ENCODE measurements at regions not wholly inside any gene's neighbourhood (a gene's known extent, or its start where the extent isn't known, plus 50 kb on each side); places are given as distances from the start of the nearest gene placed in this dataset.

GRCh38 chr20:37579106-37579505 is 51.4 kb upstream of the BLCAP start:
- Histone ChIP-seq H3K27me3 (replicated peaks; ENCODE audit: insufficient read depth) (no peaks in the 10 kb centered on the region), H3K4me3 (no peak overlapping the region), H3K9me3 (no peaks in the 10 kb centered on the region), H3K36me3 (no peaks in the 10 kb centered on the region), H3K4me1 (ENCODE audit: control insufficient read depth in 1 of 2, low read depth in 2 of 2) (no peaks in the 10 kb centered on the region), H3K27ac (no peak overlapping the region)
- no peak for TF ChIP-seq CTCF (IDR thresholded peaks at IDR 0.05)
- ATAC-seq (ENCODE audit: insufficient number of reproducible peaks, low FRiP score, low read depth) (no peak), DNase-seq (ENCODE audit: low spot score) (no peak)

- Histone ChIP-seq H3K36me3 (no peaks in the 10 kb centered on the region), H3K4me3 (no peak overlapping the region), H3K4me1 (ENCODE audit: control insufficient read depth in 1 of 2, low read depth in 2 of 2) (no peaks in the 10 kb centered on the region), H3K27me3 (replicated peaks; ENCODE audit: insufficient read depth) (no peaks in the 10 kb centered on the region), H3K9me3 (no peaks in the 10 kb centered on the region), H3K27ac (no peak overlapping the region)
- no peak for ATAC-seq (ENCODE audit: insufficient number of reproducible peaks, low FRiP score, low read depth)
- no peak for DNase-seq (ENCODE audit: low spot score)
- TF ChIP-seq CTCF (IDR thresholded peaks at IDR 0.05) = no peak
Observed at GRCh38 chr20:37577981-37578380, 50.3 kb upstream of the BLCAP start.
